ENCODE measurements at regions not wholly inside any gene's neighbourhood (a gene's known extent, or its start where the extent isn't known, plus 50 kb on each side); places are given as distances from the start of the nearest gene placed in this dataset.

- no peak overlapping the region for H3K27ac ChIP-seq (ENCODE audit: low read length)
- no peaks in the 10 kb centered on the region for H3K9me3 ChIP-seq (ENCODE audit: insufficient read depth, low read depth, low read length)
- no peak overlapping the region for H3K9ac ChIP-seq (ENCODE audit: low read depth, low read length)
- H3K27me3 ChIP-seq (ENCODE audit: insufficient read depth, low read length), result peaks cover 7% of the 10 kb centered on the region; the same call in 1 of the 2 replicates
- H3K36me3 ChIP-seq (ENCODE audit: insufficient read depth, low read depth, low read length), result no peaks in the 10 kb centered on the region
- H3K4me1 ChIP-seq (ENCODE audit: insufficient read depth, low read length), result no peaks in the 10 kb centered on the region
- no peak overlapping the region for H3K4me3 ChIP-seq (ENCODE audit: low read length)
Measured at GRCh38 chr2:120620025-120620793, 115.5 kb upstream of the GLI2 start.

- Histone ChIP-seq H3K4me3 (ENCODE audit: low read length) (no peak overlapping the region), H3K9ac (ENCODE audit: low read depth, low read length) (no peak overlapping the region), H3K27me3 (ENCODE audit: insufficient read depth, low read length) (peaks cover 2% of the 10 kb centered on the region; the same call in 1 of the 2 replicates), H3K9me3 (ENCODE audit: insufficient read depth, low read depth, low read length) (no peaks in the 10 kb centered on the region), H3K36me3 (ENCODE audit: insufficient read depth, low read depth, low read length) (no peaks in the 10 kb centered on the region), H3K27ac (ENCODE audit: low read length) (no peak overlapping the region), H3K4me1 (ENCODE audit: insufficient read depth, low read length) (no peaks in the 10 kb centered on the region)
Measured at GRCh38 chr2:120622159-120622869, 113.4 kb upstream of the GLI2 start.

DNA sequence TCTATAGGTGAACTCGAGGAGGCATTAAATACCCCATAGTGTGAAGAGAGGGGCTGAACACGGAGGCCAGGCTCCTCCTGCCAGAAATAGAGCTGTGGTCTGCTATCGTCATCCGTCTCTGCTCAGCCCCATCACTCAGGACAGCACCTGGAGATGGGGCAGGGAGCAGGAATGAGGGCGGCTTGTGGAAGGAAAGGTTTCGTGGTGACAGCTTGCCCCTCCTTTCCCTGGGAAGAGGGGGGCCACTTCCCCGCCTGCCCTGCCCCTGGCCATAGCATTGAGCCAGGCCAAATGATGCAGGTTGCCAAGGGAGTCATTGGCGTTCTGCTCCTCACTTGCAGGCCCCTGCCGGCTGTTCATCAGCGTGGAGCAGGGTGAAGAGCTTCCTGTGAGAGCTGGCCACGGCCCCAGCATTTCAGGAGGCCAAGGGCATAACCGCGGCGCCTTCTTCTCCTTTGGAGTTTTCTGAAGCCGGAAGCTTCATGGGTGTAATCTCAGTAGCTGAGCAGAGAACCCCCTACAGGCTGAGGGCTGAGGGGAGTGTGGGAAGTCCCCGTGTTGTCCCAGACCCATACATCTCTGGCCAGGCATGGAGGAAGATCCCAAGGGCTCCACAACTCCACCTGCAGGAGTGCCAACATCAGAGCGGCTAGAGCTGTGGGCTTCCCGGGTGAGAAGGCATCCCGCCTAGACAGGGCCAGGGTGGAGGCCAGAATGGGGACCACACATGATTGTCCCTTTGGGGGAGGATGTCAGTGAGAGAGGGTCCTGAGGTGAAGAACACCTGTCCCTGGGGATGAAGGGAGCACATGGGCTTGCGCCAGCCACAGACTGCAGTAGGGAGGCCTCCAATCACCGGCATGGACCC is 112.5 kb upstream of the GLI2 start:
- Histone ChIP-seq H3K4me1 (ENCODE audit: insufficient read depth, low read length) (no peaks in the 10 kb centered on the region), H3K27me3 (ENCODE audit: insufficient read depth, low read length) (peaks cover 5% of the 10 kb centered on the region; the same call in 1 of the 2 replicates), H3K9ac (ENCODE audit: low read depth, low read length) (no peak overlapping the region), H3K36me3 (ENCODE audit: insufficient read depth, low read depth, low read length) (no peaks in the 10 kb centered on the region), H3K27ac (ENCODE audit: low read length) (no peak overlapping the region), H3K4me3 (ENCODE audit: low read length) (no peak overlapping the region), H3K9me3 (ENCODE audit: insufficient read depth, low read depth, low read length) (no peaks in the 10 kb centered on the region)

DNA sequence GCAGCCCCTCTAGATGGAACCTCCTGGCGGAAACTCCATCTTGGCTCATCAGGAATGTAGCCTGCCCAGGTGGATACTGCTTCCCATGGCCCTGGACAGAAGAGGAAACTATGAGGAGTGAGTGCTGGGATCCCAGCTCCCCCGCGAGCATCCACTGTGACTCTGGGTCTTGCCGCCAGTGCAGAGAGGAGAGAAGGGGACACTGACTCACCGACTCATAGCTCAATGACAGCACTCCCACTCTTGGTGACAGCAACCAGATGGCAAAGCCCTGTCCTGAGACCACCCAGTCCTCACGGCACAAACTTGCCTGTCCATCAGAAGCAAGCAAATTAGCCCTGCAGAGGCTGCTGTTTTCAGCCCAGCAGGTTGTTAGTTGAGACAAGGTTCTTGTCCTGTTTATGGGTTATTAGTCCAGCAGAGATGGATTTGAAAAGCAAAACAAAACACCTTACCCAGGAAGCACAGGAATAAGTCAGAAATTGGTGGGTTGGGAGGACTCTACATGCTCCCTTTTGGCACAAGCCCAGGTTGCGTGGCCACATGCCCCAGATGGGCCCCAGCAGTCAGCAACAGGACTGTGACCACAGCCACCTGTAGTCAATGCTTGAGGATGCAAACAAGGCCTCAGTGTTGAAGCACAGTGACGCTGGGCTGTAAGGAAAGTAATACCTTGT is 111.5 kb upstream of the GLI2 start:
- no peak overlapping the region for H3K4me3 ChIP-seq (ENCODE audit: low read length)

GRCh38 chr2:120624738-120625446 is 110.8 kb upstream of the GLI2 start:
- Histone ChIP-seq H3K4me1 (ENCODE audit: insufficient read depth, low read length) (no peaks in the 10 kb centered on the region), H3K9ac (ENCODE audit: low read depth, low read length) (no peak overlapping the region), H3K36me3 (ENCODE audit: insufficient read depth, low read depth, low read length) (no peaks in the 10 kb centered on the region), H3K9me3 (ENCODE audit: insufficient read depth, low read depth, low read length) (no peaks in the 10 kb centered on the region), H3K27me3 (ENCODE audit: insufficient read depth, low read length) (peaks cover 15% of the 10 kb centered on the region; the same call in 1 of the 2 replicates), H3K4me3 (ENCODE audit: low read length) (no peak overlapping the region), H3K27ac (ENCODE audit: low read length) (no peak overlapping the region)

More for the DNA sequence above, 111.5 kb upstream of the GLI2 start:
- H3K4me1 ChIP-seq (ENCODE audit: insufficient read depth, low read length), result no peaks in the 10 kb centered on the region
- H3K36me3 ChIP-seq (ENCODE audit: insufficient read depth, low read depth, low read length), result no peaks in the 10 kb centered on the region
- no peak overlapping the region for H3K9ac ChIP-seq (ENCODE audit: low read depth, low read length)
- no peaks in the 10 kb centered on the region for H3K9me3 ChIP-seq (ENCODE audit: insufficient read depth, low read depth, low read length)
- H3K27ac ChIP-seq (ENCODE audit: low read length), result no peak overlapping the region
- peaks cover 8% of the 10 kb centered on the region; the same call in 1 of the 2 replicates for H3K27me3 ChIP-seq (ENCODE audit: insufficient read depth, low read length)

DNA sequence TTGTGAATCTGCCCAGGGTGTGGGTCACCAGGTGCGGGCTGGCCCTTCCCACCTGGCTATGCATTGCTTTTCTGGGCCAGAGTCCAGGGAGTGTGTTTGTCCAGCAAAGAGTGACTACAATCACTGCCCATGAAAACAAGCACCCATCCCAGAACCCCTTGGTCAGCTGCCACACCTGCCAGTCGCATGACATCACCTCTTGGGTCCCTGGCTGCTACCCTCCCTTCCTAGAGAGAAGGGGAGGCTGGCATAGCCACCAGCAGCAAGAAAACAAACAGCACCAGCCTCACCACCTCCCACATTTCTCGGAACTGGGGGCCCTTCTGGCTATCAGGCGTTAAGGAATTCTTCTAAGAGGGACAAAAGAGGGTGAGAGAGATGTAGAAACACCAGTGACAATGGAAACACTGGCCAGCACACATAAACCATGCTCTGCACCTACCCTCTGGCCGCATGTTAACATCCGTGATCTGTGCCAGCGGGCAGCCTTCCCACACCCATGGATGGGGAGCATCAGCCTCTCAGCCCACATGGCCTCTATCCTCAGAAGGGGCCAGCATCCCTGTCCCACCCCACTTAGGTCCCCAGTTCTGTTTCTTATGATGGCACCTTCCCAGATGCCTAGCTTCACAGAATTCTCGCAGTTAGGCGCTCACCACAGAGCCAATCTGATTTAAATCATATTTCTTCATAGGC is 109.7 kb upstream of the GLI2 start:
- Histone ChIP-seq H3K36me3 (ENCODE audit: insufficient read depth, low read depth, low read length) (no peaks in the 10 kb centered on the region), H3K27ac (ENCODE audit: low read length) (no peak overlapping the region), H3K9ac (ENCODE audit: low read depth, low read length) (no peak overlapping the region), H3K9me3 (ENCODE audit: insufficient read depth, low read depth, low read length) (no peaks in the 10 kb centered on the region), H3K27me3 (ENCODE audit: insufficient read depth, low read length) (peaks cover 15% of the 10 kb centered on the region), H3K4me1 (ENCODE audit: insufficient read depth, low read length) (no peaks in the 10 kb centered on the region), H3K4me3 (ENCODE audit: low read length) (no peak overlapping the region)

- H3K4me1 ChIP-seq (ENCODE audit: insufficient read depth, low read length), result no peaks in the 10 kb centered on the region
- no peak overlapping the region for H3K4me3 ChIP-seq (ENCODE audit: low read length)
- H3K9ac ChIP-seq (ENCODE audit: low read depth, low read length), result no peak overlapping the region
- no peaks in the 10 kb centered on the region for H3K36me3 ChIP-seq (ENCODE audit: insufficient read depth, low read depth, low read length)
- H3K27ac ChIP-seq (ENCODE audit: low read length), result no peak overlapping the region
- no peaks in the 10 kb centered on the region for H3K9me3 ChIP-seq (ENCODE audit: insufficient read depth, low read depth, low read length)
- H3K27me3 ChIP-seq (ENCODE audit: insufficient read depth, low read length), result peaks cover 15% of the 10 kb centered on the region
Measured at GRCh38 chr2:120626566-120626965, 109.1 kb upstream of the GLI2 start.

DNA sequence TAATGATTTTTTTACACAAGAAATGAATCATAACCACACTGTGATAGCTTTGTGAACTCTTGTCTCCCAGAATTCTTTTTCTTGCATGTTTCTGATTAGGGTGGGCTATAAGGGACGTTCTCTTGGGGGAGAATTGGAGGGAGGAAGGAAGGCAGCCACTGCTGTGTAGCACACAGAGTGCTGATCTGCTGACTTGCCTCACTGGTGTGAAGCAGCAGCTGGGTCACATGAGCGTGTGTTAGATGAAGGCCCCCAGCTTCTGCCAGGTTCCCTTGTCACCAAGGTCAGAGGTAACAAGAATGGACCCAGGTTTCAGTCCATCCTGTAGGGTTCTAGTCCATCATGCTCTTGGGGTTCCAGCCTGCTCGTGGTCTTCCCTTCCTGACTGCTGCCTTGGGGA is 107.4 kb upstream of the GLI2 start:
- Histone ChIP-seq H3K36me3 (ENCODE audit: insufficient read depth, low read depth, low read length) (no peaks in the 10 kb centered on the region), H3K9me3 (ENCODE audit: insufficient read depth, low read depth, low read length) (no peaks in the 10 kb centered on the region), H3K27ac (ENCODE audit: low read length) (no peak overlapping the region), H3K4me1 (ENCODE audit: insufficient read depth, low read length) (no peaks in the 10 kb centered on the region), H3K4me3 (ENCODE audit: low read length) (no peak overlapping the region), H3K27me3 (ENCODE audit: insufficient read depth, low read length) (peaks cover 25% of the 10 kb centered on the region), H3K9ac (ENCODE audit: low read depth, low read length) (no peak overlapping the region)

- no peak overlapping the region for H3K9ac ChIP-seq (ENCODE audit: low read depth, low read length)
- no peak overlapping the region for H3K27ac ChIP-seq (ENCODE audit: low read length)
- no peaks in the 10 kb centered on the region for H3K9me3 ChIP-seq (ENCODE audit: insufficient read depth, low read depth, low read length)
- H3K4me1 ChIP-seq (ENCODE audit: insufficient read depth, low read length), result no peaks in the 10 kb centered on the region
- H3K36me3 ChIP-seq (ENCODE audit: insufficient read depth, low read depth, low read length), result no peaks in the 10 kb centered on the region
- H3K4me3 ChIP-seq (ENCODE audit: low read length), result no peak overlapping the region
- H3K27me3 ChIP-seq (ENCODE audit: insufficient read depth, low read length), result peaks cover 25% of the 10 kb centered on the region
Measured at GRCh38 chr2:120629241-120629895, 106.3 kb upstream of the GLI2 start.

DNA sequence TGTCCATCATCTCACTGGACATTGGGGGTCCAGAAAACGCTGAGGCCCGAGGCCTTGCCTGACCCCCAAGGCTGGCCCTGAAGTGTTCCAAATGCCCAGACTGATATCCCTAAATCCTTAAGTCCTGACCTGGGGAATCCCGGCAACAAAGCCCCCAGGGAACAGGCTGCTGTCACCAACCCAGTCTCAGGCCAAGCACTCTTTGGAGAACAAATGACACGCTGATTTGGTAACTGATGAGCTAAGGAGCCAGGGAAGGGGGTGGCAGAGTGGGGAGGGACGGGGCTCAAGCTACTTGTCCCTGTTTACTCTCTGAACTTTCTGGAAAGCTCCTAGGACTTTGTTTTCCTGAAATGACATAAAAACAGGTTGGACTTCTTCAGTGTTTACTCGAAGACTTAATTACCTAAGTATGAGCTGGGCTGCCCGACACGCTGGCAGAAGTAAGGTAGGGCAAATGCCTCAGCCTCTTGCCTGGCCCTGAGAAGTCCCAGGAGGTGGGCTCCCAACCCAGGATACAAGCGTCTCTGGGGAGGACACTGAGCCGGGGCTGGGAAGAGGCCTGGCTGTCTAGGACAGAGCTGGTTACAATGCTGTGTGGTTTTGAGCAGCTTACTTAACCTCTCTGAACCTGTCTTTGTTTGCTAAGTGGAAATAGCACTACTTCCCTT is 105.5 kb upstream of the GLI2 start:
- Histone ChIP-seq H3K36me3 (ENCODE audit: insufficient read depth, low read depth, low read length) (no peaks in the 10 kb centered on the region), H3K9me3 (ENCODE audit: insufficient read depth, low read depth, low read length) (no peaks in the 10 kb centered on the region), H3K4me1 (ENCODE audit: insufficient read depth, low read length) (no peaks in the 10 kb centered on the region), H3K9ac (ENCODE audit: low read depth, low read length) (no peak overlapping the region), H3K27ac (ENCODE audit: low read length) (no peak overlapping the region), H3K4me3 (ENCODE audit: low read length) (no peak overlapping the region), H3K27me3 (ENCODE audit: insufficient read depth, low read length) (peaks cover 32% of the 10 kb centered on the region)

All from iPS-20b (cell line).